NK-92 (cell line): ENCODE measurements at regions not wholly inside any gene's neighbourhood (a gene's known extent, or its start where the extent isn't known, plus 50 kb on each side); places are given as distances from the start of the nearest gene placed in this dataset.
"Not testable (repeated sequence)": the region's sequence is repeated elsewhere in the genome, so short reads cannot be mapped to it uniquely, and the experiment has no call there.

ENCODE experiments used
- DNase-seq: peaks from one replicate; lab custom pipeline; 2025; ENCODE audit not compliant: unreplicated experiment; lab: John Stamatoyannopoulos, UW

- DNase-seq: not testable (repeated sequence)
These were observed 72.8 kb upstream of the LPCAT1 start for GRCh38 chr5:1596462-1597092.

DNA sequence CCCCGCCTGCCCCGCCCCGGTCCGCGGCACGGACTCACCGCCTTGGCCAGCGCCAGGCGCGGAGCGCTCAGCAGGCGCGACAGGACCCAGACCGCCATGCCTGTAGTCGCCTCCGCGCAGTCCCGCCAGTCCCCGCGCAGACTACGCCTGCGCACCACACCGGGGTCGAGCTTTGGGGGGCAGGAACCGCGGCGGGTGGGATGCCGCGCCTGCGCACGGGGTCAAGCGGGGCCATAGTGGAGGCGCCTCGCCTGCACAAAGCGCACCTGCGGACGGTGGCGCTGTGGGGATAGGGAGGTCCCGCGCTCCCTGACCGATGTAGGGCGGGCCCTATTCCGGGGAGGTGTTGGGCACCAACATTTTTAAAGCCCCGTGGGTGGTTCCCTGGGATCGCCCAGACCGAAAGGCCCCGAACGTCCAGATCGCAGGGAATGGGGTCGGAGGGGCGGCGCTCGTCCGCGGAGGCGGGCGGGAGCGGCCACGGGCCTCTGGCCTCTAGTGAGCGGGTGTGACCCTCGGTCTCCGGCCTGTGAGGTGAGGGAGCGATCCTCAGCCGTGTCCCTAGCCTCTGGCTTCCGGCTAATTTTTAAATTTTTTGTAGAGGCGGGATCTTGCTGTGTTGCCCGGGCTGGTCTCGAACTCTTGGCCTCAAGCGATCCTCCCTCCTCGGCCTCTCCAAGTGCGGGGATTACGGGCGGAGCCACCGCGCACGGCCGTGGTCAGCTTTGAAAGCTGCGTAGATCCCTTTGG lies 70.8 kb upstream of the LPCAT1 start:
- peak; percentile 30 for DNase-seq

DNA sequence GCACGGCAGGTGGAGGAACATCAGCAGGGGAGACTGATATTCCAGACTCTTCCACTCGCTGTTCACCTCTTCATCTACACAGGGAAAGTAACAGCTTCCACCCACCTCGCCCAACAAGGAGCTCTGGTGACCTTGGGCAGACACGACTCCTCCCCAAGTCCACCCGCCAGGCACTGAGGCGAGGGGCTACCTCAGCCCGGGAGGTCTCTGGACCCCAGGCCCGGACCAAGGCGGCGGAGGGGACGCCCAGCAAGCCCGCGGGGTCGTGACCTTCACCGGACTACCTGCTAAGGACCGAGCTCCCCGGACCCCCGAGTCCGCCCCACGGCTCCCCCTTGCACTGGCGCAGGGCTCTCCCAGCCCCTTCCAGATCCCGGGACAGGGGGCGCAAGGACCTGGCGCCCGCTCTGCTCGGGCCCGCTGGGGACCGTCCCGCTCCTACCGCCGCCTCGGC lies 70.2 kb upstream of the LPCAT1 start:
- no peak for DNase-seq

GRCh38 chr5:1588071-1588694 lies 64.4 kb upstream of the LPCAT1 start:
- DNase-seq: not testable (repeated sequence)

GRCh38 chr5:1583081-1583875 lies 59.5 kb upstream of the LPCAT1 start:
- not testable (repeated sequence) for DNase-seq

DNA sequence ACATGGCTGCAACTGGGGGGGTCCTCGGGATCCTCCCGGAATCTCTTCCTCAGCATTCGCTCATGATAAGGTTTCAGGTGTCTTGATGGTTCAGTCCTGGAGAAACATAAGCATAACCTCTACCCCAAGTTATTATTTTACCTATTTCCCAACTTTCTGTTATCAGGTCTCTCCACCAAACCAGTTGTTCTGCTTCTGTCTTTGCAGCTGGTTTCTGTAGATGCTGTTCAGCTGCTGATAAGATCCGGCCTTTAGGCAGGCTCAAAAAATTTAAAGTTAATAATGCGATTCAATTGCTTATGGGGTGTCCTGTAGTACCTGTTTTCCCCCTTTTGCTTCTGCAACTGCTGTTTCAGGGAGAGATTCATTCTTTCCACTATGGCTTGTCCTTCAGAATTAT lies 55.6 kb upstream of the LPCAT1 start:
- not testable (repeated sequence) for DNase-seq

- not testable (repeated sequence) for DNase-seq
These were observed 53.1 kb upstream of the LPCAT1 start for GRCh38 chr5:1576851-1577250.

DNA sequence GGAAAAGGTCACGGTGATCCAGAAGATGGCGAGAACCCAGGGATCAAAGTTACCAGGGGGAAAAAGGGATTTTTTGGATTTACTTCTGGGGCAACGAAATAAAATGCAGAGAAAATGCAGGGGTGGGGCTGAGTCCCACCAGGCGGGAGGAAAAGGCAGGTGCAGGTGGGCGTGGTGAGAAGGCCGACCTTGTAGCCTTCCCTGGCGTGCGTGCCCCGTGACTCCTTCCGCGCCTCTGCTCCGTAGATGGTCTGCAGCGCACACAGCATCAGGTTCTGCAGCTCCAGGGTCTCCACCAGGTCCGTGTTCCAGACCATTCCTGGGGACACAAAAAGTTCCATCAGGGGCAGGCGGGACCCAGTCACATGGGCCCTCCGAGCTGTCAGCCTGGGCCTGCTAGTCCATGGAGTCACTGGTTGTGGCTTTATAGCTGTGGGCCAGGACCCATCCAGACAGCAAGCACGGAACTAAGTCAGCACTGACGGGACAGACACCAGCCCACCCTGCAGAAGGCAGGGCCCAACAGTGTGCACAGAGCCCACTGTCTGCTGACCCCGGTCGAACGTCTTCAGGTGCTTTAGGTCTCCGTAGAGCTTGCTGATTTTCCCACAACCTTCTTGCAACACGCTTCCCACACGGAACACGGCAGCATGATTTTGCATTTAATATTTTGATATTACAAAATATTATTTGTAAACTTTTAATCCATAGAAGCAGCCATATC lies 52.4 kb upstream of the LPCAT1 start:
- DNase-seq: not testable (repeated sequence)

- not testable (repeated sequence) for DNase-seq
These were observed 51.7 kb upstream of the LPCAT1 start for GRCh38 chr5:1575491-1575890.

GRCh38 chr5:1574023-1574318 lies 50.2 kb upstream of the LPCAT1 start:
- not testable (repeated sequence) for DNase-seq

DNA sequence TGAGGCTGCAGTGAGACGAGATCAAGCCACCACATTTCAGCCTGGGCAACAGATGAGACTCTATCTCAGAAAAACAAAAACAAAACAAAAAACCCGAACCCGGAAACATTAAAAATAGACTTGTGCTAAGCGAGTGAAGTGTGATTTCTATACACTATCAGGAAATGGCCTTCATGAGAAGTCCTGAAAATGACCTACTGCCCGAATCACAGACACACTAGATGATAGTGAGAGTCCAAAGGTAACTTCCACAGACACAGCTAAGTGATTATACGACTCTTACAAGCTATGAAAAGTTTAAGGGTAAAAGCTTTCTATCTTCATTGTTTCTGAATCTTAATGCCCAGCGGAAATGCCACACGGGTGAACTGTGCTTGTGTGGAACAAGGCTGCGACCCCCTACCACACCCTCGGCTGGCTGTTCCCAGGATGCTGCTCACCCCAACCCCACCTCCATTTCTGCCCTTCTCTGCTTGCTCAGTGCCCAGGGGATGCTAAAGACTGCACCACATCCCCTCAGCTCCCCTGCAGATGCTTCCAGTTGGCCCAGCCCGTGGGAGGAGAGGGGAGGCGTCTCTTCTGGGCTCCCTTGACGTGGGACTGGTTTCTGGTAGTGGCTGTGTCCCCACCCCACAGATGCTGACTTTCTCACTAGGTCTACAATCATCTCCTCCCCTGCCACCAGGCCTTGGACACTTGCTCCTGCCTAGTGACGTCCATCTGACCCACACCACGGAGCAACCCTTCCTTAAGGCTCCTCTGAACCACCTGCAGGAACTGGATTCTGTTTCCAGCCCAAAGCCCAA lies 49.7 kb upstream of the LPCAT1 start:
- DNase-seq: not testable (repeated sequence)
